ENCODE measurements at regions not wholly inside any gene's neighbourhood (a gene's known extent, or its start where the extent isn't known, plus 50 kb on each side); places are given as distances from the start of the nearest gene placed in this dataset.

DNA sequence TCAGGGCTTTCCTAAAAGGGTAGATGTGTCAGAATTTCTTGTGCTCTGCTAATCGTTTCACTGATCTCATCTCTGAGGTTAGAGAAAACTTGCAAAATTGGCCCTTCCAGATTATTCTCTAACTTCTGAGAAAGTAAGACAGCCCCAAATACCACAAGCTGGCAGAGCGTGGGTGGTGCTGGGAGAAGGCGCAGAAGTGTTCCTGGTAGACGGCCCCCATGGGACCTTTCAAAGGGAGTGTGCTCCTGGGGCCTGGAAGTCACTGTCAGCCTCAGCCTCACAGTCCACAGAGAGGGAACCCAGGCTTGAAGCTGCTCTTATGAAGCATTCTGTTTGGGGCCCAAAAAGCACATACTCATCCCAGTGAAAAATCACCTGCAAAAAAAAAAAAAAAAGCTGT is 86.5 kb upstream of the PFN2 start:
- peak; percentile 30 for DNase-seq (ENCODE audit: low read depth)
- H3K4me3 ChIP-seq (ENCODE audit: low read depth, low read length) = no peak overlapping the region
- TF ChIP-seq, protein P1, sequence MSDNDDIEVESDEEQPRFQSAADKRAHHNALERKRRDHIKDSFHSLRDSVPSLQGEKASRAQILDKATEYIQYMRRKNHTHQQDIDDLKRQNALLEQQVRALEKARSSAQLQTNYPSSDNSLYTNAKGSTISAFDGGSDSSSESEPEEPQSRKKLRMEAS (IDR thresholded peaks at IDR 0.05; ENCODE audit: low read depth, low read length) = no peak
- no peak for TF ChIP-seq MYC (IDR thresholded peaks at IDR 0.05; ENCODE audit: low read depth, low read length)
- TF ChIP-seq, protein P2, sequence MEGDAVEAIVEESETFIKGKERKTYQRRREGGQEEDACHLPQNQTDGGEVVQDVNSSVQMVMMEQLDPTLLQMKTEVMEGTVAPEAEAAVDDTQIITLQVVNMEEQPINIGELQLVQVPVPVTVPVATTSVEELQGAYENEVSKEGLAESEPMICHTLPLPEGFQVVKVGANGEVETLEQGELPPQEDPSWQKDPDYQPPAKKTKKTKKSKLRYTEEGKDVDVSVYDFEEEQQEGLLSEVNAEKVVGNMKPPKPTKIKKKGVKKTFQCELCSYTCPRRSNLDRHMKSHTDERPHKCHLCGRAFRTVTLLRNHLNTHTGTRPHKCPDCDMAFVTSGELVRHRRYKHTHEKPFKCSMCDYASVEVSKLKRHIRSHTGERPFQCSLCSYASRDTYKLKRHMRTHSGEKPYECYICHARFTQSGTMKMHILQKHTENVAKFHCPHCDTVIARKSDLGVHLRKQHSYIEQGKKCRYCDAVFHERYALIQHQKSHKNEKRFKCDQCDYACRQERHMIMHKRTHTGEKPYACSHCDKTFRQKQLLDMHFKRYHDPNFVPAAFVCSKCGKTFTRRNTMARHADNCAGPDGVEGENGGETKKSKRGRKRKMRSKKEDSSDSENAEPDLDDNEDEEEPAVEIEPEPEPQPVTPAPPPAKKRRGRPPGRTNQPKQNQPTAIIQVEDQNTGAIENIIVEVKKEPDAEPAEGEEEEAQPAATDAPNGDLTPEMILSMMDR (IDR thresholded peaks at IDR 0.05; ENCODE audit: low read depth, low read length) = no peak
- no peak for TF ChIP-seq POLR2A (IDR thresholded peaks at IDR 0.05; ENCODE audit: extremely low read depth, insufficient read length)

DNA sequence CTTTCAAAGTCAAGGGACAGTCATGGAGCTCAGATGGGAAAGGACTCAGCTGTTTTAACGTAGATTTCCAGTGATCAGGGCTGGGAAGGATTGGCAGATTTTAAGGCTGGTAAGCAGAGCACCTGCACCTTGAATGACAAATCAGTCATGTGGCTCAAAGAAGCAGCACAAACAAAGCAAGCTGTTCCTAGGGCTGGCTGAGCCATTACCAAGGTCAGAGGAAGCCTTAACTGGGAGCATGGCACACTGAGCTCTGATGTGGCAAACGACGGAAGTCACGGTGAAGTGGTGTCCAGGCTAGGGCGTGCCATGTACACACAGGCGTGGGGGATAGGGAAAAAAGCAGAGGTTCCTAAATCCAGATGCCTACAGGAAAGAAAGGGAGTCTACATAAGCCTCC is 84.6 kb upstream of the PFN2 start:
- TF ChIP-seq MYC (IDR thresholded peaks at IDR 0.05; ENCODE audit: low read depth, low read length) (no peak), POLR2A (IDR thresholded peaks at IDR 0.05; ENCODE audit: extremely low read depth, insufficient read length) (no peak)
- TF ChIP-seq, protein P2 (IDR thresholded peaks at IDR 0.05; ENCODE audit: low read depth, low read length) = no peak
- TF ChIP-seq, protein P1 (IDR thresholded peaks at IDR 0.05; ENCODE audit: low read depth, low read length) = no peak
- no peak overlapping the region for H3K4me3 ChIP-seq (ENCODE audit: low read depth, low read length)
- DNase-seq (ENCODE audit: low read depth) = no peak

DNA sequence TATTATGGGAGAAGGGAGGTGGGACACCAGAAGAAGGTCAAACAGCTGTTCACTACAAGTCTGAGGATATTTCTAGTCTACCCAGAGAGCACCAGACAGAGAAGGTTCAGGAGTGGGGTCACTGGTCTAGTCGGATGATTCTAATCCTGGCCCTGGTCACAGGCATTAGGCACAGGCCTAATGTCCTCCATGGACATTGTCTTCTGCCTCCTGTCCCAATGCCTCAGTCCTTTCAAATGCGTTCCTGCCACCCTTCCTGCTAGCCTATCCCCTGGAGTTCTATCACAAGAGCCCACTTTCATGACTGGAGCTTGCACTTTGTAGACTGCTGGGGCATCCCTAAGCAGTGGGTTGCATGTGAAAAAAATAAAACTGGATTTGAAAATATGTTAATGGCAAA is 83.9 kb upstream of the PFN2 start:
- DNase-seq (ENCODE audit: low read depth) = no peak
- no peak overlapping the region for H3K4me3 ChIP-seq (ENCODE audit: low read depth, low read length)
- TF ChIP-seq MYC (IDR thresholded peaks at IDR 0.05; ENCODE audit: low read depth, low read length) (no peak), POLR2A (IDR thresholded peaks at IDR 0.05; ENCODE audit: extremely low read depth, insufficient read length) (no peak)
- TF ChIP-seq, protein P1 (IDR thresholded peaks at IDR 0.05; ENCODE audit: low read depth, low read length) = no peak
- TF ChIP-seq, protein P2 (IDR thresholded peaks at IDR 0.05; ENCODE audit: low read depth, low read length) = no peak

DNA sequence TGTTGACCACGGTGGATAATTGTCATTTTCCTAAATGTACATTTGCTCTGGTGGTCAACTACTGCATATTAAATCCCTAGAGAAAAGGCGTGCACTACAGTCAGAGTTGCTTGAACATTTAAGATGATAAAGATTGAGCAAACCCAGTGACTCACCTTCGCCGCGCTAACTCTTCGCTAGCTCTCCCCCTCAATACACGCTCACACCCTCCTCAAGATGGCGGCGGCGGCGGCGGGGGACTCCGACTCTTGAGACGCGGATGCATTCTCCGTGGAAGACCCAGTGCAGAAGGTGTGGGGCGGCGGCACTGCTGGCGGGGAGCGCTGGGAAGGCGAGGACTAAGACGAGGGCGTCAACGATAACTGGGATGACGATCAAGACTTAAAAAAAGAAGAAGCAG is 79.8 kb upstream of the PFN2 start:
- H3K4me3 ChIP-seq (ENCODE audit: low read depth, low read length) = no peak overlapping the region
- TF ChIP-seq, protein P1 (IDR thresholded peaks at IDR 0.05; ENCODE audit: low read depth, low read length) = no peak
- TF ChIP-seq POLR2A (IDR thresholded peaks at IDR 0.05; ENCODE audit: extremely low read depth, insufficient read length) (no peak), MYC (IDR thresholded peaks at IDR 0.05; ENCODE audit: low read depth, low read length) (no peak)
- TF ChIP-seq, protein P2 (IDR thresholded peaks at IDR 0.05; ENCODE audit: low read depth, low read length) = no peak
- no peak for DNase-seq (ENCODE audit: low read depth)

DNA sequence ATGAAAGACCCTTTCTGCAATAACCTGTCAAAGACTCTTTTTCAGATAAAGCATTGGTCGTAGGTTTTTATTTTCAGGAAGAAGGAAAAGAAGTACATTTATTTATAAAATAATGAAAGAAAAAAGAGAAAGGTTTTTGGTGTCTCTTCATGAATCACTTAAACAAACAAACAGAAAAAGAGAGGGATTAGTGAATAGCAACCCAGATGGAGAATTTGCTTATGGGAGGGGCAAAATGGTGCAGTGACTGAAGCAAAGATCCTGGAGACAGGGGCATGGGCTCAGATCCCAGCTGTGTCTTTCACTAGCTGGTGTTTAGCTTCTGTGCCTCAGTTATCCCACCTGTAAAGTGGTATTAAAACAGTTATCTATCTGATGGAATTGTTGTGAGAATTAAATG is 78.6 kb upstream of the PFN2 start:
- DNase-seq (ENCODE audit: low read depth) = no peak
- no peak for TF ChIP-seq POLR2A (IDR thresholded peaks at IDR 0.05; ENCODE audit: extremely low read depth, insufficient read length)
- TF ChIP-seq MYC (IDR thresholded peaks at IDR 0.05; ENCODE audit: low read depth, low read length) = no peak
- TF ChIP-seq, protein P1 (IDR thresholded peaks at IDR 0.05; ENCODE audit: low read depth, low read length) = no peak
- TF ChIP-seq, protein P2 (IDR thresholded peaks at IDR 0.05; ENCODE audit: low read depth, low read length) = no peak
- no peak overlapping the region for H3K4me3 ChIP-seq (ENCODE audit: low read depth, low read length)

DNA sequence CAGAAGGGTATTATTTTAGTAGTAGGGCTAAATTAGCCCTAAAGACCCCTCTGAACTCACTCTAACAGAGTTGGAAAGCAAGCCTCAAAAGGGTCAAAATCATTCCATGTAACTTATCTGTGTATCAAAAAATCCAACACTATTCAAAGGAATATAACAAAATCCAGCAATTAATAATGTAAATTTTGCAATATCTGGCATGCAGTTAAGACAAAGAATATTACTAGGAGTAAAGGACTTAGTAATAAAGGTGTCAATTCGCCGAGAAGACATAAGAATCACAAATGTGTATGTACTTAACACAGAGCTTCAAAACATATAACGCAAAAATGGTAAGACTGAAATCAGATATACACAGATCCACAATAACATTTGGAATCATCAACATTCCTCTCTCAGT is 71.2 kb upstream of the PFN2 start:
- no peak overlapping the region for H3K4me3 ChIP-seq (ENCODE audit: low read depth, low read length)
- DNase-seq (ENCODE audit: low read depth) = no peak
- no peak for TF ChIP-seq POLR2A (IDR thresholded peaks at IDR 0.05; ENCODE audit: extremely low read depth, insufficient read length)
- no peak for TF ChIP-seq MYC (IDR thresholded peaks at IDR 0.05; ENCODE audit: low read depth, low read length)
- TF ChIP-seq, protein P1 (IDR thresholded peaks at IDR 0.05; ENCODE audit: low read depth, low read length) = no peak
- TF ChIP-seq, protein P2 (IDR thresholded peaks at IDR 0.05; ENCODE audit: low read depth, low read length) = no peak

Measured in NB4 (cell line).